NT2/D1 (cell line): ENCODE measurements at regions not wholly inside any gene's neighbourhood (a gene's known extent, or its start where the extent isn't known, plus 50 kb on each side); places are given as distances from the start of the nearest gene placed in this dataset.

Experiments used
- SUZ12 ChIP-seq: IDR thresholded peaks from 2 replicates; pipeline ENCODE4 v1.6.1; 2011; ENCODE audit not compliant: insufficient read length, insufficient read depth; ENCODE audit errors: extremely low read depth
- YY1 ChIP-seq: IDR thresholded peaks from 2 replicates; pipeline ENCODE4 v1.6.1; 2011; ENCODE audit not compliant: insufficient read length, insufficient read depth
- ZNF274 ChIP-seq: IDR thresholded peaks from 2 replicates; pipeline ENCODE4 v1.6.1; 2011; ENCODE audit warnings: mild to moderate bottlenecking, low read depth, low read length

- TF ChIP-seq YY1, result no peak
- no peak for TF ChIP-seq ZNF274
- no peak for TF ChIP-seq SUZ12
Observed at GRCh38 chr12:64997858-64998257, 123.2 kb downstream of the WIF1 start.
